ENCODE measurements at regions not wholly inside any gene's neighbourhood (a gene's known extent, or its start where the extent isn't known, plus 50 kb on each side); places are given as distances from the start of the nearest gene placed in this dataset.

GRCh38 chr1:60894741-60895140 lies 187.6 kb upstream of the NFIA start:
- no peaks in the 10 kb centered on the region for H3K27me3 Mint-ChIP-seq (ENCODE audit: low read depth)

More at GRCh38 chr1:60894741-60895140, 187.6 kb upstream of the NFIA start:
- Histone ChIP-seq H2BK12ac (ENCODE audit: insufficient read length, low read depth, low read length) (no peak overlapping the region), H2BK20ac (ENCODE audit: low read depth, low read length, poor library complexity, severe bottlenecking) (no peak overlapping the region), H3K79me1 (ENCODE audit: insufficient read depth, low read depth, low read length, poor library complexity, severe bottlenecking) (no peaks in the 10 kb centered on the region), H3K56ac (ENCODE audit: insufficient read length, low read depth, low read length) (no peak overlapping the region), H2BK120ac (ENCODE audit: low read depth, low read length, poor library complexity, severe bottlenecking) (no peak overlapping the region), H4K91ac (ENCODE audit: insufficient read length, low read depth, low read length) (no peak overlapping the region), H3K27me3 (ENCODE audit: insufficient read depth, low read length) (no peaks in the 10 kb centered on the region), H3K79me2 (ENCODE audit: insufficient read depth, low read length) (no peaks in the 10 kb centered on the region), H2AFZ (ENCODE audit: low read length) (no peak overlapping the region), H3K4me1 (ENCODE audit: insufficient read depth, low read length) (peaks cover 20% of the 10 kb centered on the region; the same call in 1 of the 2 replicates), H3K4ac (ENCODE audit: low read depth, low read length) (no peak overlapping the region; the same call in 1 of the 2 replicates), H2BK15ac (ENCODE audit: low read depth, low read length) (no peak overlapping the region), H4K8ac (replicated peaks; ENCODE audit: insufficient read length, low read depth, low read length) (no peak overlapping the region), H2AK5ac (ENCODE audit: insufficient read length, low read length) (no peak overlapping the region), H3K18ac (ENCODE audit: insufficient read length, low read depth, low read length) (no peak overlapping the region), H3K27ac (ENCODE audit: insufficient read length, low read depth, low read length) (no peak overlapping the region), H3K9me3 (ENCODE audit: control insufficient read depth, low read depth, low read length) (no peaks in the 10 kb centered on the region), H3K9ac (ENCODE audit: extremely low read depth, insufficient read length, low read length) (no peak overlapping the region), H2BK5ac (ENCODE audit: insufficient read length, low read length) (no peak overlapping the region), H3K4me2 (ENCODE audit: insufficient read depth, insufficient read length, low read length) (no peak overlapping the region), H3K23ac (ENCODE audit: insufficient read length, low read depth, low read length) (no peak overlapping the region), H3T11ph (ENCODE audit: low read length) (no peak overlapping the region), H4K20me1 (ENCODE audit: control insufficient read depth, insufficient read depth, insufficient read length) (no peaks in the 10 kb centered on the region), H3K23me2 (ENCODE audit: insufficient read length, low read depth, low read length, poor library complexity, severe bottlenecking) (no peaks in the 10 kb centered on the region), H4K5ac (ENCODE audit: insufficient read length, low read depth, low read length) (no peak overlapping the region), H3K14ac (ENCODE audit: insufficient read depth, low read length) (no peak overlapping the region)
- no CpG with 5 or more reads among the region's 2 CpGs for WGBS (ENCODE audit: extremely low coverage, insufficient read length, low lambda C conversion rate)
- Mint-ChIP-seq H3K27ac (no peak overlapping the region), H3K4me3 (no peak overlapping the region), H3K36me3 (ENCODE audit: insufficient read depth in 1 of 3, low read depth in 3 of 3) (no peaks in the 10 kb centered on the region), H3K4me1 (peaks cover 49 to 53% of the 10 kb centered on the region in 2 experiments), H3K9me3 (no peaks in the 10 kb centered on the region; a peak in 1 of 5 replicates)
- DNase-seq, result no peak
- no peak for TF ChIP-seq CTCF (conservative IDR thresholded peaks at IDR 0.05)
